GM21381 (cell line): ENCODE measurements at regions not wholly inside any gene's neighbourhood (a gene's known extent, or its start where the extent isn't known, plus 50 kb on each side); places are given as distances from the start of the nearest gene placed in this dataset.

Source experiments
- ATAC-seq: cut with Tn5 transposase; IDR thresholded peaks from one replicate; pipeline ENCODE4 v1.9.1; 2021; ENCODE audit warnings: mild to moderate bottlenecking, moderate library complexity; ENCODE audit not compliant: unreplicated experiment

GRCh38 chr11:91872243-91872642 is 352.4 kb upstream of the FAT3 start:
- ATAC-seq: no peak

- ATAC-seq: no peak
Measured at GRCh38 chr11:91871791-91872190, 352.8 kb upstream of the FAT3 start.

DNA sequence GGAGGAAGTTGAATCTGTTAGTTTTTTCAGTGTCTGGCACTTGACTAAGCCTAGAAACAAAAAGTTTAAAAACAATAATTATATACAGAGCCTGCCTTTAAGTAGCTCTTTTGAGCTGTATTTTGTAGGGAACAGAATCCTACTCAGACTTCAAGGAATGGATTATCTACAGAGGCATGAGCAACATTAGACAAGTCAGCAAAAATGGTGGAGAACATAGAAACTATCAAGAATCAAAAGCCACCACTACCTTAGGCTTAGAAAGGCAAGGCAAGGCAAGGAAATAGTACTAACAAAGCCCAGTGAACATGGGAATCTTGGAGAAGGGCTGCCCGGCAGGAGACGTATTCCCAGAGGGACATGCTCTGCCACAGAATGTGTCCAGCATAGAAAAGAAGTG is 353.6 kb upstream of the FAT3 start:
- no peak for ATAC-seq

DNA sequence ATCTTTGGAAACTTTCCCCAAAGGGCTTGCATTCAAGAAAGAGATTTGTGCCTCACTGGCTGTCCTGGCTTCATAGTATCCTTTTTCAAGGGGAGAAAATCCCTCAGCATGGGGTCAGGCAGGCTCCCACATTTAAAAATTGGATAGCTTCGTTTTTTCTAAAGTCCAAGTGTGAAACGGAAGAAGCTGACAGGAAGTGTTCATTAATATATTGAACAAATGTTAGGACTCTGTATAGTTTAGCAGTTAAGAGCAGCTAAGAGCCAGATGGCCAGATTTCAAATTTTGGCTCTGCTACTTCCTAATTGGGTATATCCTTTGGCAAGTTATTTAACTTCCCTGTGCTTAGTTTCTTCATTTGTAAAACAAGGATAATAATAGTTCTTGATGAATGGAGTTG is 354.9 kb upstream of the FAT3 start:
- no peak for ATAC-seq

- ATAC-seq: no peak
Measured at GRCh38 chr11:91866642-91867041, 358.0 kb upstream of the FAT3 start.

DNA sequence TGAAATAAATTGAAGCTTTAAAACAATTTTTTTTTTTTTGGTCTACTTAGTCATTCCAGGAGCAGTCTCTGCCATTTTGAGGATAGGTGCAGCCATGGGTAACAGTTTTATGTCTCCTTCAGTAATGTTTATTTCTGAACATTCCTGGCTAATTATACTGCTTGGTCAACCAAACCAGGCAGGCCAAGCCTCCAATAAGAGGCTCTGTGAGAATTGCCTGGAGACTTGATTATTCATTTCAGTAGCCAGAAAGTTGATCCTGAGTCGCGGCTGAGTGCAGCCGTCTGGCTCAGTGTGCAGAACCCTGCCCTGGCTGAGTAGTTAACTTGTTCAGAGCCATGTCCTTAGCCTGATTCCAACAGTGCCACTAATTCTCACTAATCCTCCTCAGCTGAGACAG is 364.0 kb upstream of the FAT3 start:
- no peak for ATAC-seq

DNA sequence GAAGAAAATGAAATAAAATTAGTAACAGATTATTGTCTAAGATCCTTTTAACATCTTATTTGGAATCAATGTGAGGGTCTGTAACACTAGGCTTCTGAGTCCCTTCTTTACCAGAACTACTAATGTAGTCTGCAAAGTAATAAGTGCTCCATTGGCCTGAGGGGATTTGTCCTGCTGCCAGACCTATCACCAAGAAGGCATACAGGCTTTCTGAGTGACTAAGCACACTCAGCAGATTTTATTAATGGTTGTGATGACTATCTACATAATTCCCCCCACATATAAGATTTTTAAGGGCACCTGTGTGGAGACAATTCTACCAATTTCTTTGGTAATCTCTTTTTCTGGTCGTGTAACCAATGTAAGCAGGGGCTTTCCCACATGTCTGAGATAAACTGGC is 365.0 kb upstream of the FAT3 start:
- ATAC-seq: no peak

- no peak for ATAC-seq
Measured at GRCh38 chr11:91857179-91857578, 367.4 kb upstream of the FAT3 start.

- ATAC-seq: no peak
Measured at GRCh38 chr11:91854780-91855179, 369.8 kb upstream of the FAT3 start.

- no peak for ATAC-seq
Measured at GRCh38 chr11:91854171-91854570, 370.4 kb upstream of the FAT3 start.

DNA sequence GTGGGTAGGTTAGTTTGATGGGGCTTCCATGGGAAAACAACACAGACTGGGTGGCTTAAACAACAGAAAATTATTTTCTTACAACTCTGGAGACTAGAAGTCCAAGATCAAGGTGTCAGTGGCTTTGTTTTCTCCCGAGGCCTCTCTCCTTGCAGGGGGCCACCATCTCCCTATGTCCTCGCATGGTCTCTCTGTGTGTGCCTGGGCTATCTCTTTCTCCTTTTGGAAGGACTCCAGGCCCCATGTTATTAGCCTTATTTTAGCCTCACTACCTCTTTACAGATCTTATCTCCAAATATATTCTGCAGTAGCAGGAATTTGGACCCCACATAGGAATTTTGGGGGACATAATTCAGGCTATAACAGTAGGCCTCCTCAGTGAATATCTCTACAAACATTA is 372.7 kb upstream of the FAT3 start:
- ATAC-seq: no peak

DNA sequence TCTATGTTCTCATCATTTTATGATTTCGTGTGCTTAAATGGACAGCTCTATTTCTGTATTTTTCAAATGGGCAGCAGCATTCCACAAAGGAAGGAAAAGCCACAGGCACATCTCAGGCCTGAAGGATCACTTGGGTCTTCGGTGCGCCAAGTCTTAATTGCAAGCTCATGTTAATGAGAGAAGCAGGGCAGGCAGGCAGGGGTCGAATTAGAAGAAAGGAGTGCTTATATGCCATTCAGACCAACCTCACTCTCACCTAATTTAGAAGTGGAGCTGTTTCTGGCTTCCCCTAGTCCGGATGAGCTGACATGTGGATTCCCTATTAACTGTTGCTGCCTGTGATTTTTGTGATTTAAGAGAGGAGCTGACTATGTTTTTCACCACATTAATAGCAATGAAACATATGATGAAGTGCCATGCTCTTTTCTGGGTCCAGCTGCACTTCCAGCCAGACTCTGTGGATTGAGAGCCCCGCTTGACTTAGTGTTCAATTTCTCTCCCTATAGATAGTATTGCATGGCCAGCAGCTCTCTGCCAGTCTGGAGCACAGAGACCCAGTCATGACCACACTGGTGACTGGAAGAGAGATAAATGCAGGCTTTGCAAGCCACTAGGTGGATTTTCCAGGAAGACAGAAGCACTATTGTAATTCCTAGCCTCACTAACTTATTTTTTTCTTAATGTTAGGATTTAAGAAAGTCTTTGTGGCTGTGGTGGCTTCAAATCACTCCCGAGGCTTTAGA is 373.9 kb upstream of the FAT3 start:
- ATAC-seq: no peak

DNA sequence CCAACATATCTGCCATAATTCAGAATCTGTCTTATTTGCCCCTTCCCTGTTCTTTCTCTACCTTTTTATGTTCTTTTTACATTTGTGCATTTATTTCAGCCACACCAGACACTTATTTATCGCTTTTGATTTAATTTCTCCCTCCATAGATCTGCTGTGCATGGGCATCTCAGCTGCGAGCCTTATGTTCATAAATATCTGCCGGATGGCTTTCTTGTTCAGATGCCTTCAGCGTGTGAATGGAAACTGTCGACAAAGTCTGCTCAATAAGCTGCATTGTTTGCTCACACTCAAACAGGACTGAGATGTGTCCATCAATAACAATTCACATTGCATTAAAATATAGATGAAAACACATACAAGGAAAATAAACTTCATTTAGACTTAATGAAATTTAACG is 374.6 kb upstream of the FAT3 start:
- ATAC-seq: no peak

DNA sequence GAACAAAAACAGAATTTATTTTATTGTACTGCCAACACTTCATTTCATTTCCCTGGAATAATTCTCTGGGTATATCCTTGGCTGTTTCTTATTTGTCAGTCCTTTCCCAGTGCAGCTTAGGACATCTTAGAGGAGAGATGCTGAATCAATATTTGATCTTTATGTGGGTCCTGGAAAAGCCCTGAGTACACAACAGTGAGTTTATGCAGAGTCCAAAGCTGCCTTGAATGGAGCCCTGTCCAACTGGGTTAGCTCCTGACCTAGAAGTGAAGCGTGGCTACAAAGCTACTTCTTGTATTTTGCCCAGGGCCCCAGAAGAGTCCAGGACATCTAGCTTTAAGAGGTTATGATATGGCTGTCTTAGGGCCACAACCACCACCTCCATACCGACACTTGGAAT is 378.0 kb upstream of the FAT3 start:
- ATAC-seq: no peak

- no peak for ATAC-seq
Measured at GRCh38 chr11:91846002-91846401, 378.6 kb upstream of the FAT3 start.

DNA sequence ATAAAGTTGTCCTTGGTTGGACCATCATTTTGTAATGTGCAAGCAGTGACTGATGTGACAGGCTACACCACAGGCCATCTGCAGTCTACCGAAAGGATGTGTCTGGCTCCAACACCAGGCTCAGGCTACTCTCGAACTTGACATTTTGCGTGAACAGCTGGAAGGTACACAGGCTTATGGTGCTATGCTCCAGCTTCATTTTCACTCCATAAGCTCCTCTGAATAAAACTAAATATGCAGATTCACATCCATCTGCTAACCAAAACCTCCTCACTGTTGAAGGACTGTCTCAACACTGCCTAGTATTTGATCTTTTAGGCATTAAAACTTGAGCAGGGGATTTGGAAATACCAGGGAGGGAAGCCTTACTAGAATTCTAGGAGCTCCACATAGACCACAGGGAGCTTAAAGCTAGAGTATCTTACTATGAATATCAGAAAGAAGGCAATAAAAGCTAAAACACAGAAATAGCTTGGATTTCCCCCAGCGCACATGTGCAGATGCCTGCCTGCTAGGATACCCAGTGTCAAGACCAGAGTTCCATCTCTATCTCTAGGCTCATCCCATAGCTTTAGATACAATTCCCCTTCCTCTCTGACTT is 383.9 kb upstream of the FAT3 start:
- no peak for ATAC-seq

DNA sequence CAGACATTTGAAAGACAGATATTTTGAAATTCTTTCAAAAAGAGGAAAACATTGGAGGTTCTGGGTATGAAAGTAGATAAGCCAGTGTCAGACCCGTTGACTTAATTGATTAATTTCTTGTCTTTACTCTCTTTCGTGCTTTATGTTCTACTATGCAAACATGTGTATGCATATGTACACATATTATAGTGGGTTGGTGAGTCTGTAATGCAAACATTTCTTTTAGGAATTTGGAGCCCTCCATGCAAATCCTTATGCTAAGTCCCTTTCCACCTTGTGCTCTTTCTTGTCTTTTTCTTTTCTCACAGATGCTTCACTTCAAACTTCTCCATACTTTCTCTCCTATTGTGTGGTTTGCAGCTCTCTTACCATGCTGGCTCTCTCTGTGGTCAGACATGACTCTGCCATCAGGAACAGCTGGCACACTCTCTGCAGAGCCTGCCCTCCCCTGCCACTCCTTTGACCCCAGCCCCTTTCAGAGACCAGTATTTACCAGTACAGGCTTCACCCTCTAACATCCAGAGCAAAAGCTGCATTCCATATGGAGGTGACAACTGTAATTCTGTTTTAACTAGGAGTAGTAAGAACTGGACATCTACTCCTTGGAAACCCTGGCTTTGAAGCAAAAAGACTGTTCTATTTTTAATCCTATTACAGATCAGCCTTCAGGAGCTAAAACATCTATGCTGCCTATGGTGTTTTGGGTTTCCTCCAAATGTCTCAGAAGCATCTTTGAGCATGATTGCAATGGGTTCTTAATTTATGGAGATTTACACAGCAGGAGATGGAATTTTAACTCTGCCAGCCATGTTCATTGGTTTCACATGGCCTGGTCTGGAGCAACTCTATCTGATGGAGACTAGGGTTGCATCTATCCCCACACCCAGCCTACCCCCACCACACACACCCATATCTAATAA is 386.9 kb upstream of the FAT3 start:
- no peak for ATAC-seq

- no peak for ATAC-seq
Measured at GRCh38 chr11:91835051-91835560, 389.5 kb upstream of the FAT3 start.

GRCh38 chr11:91828901-91829300 is 395.7 kb upstream of the FAT3 start:
- no peak for ATAC-seq

GRCh38 chr11:91825777-91826176 is 398.8 kb upstream of the FAT3 start:
- no peak for ATAC-seq

GRCh38 chr11:91823252-91823830 is 401.3 kb upstream of the FAT3 start:
- ATAC-seq: no peak
